Heart right ventricle (tissue), 16 donors: ENCODE measurements at regions not wholly inside any gene's neighbourhood (a gene's known extent, or its start where the extent isn't known, plus 50 kb on each side); places are given as distances from the start of the nearest gene placed in this dataset.

Experiments
- ATAC-seq, 8 donors: fragments of 200-7000 bp; cut with Tn5 transposase; one replicate each; pipeline ENCODE4 v1.9.1; 2020; ENCODE audit warnings: mild to moderate bottlenecking in 8 of 8, moderate library complexity in 8 of 8, moderate number of reproducible peaks in 1 of 8
- DNase-seq, 2 donors: peaks; one replicate each; pipeline ENCODE4 v3.0.0-alpha.2; 2020
- H3K27ac ChIP-seq, 10 donors: fragments of 200-600 bp; sonication (generic) in 2 of 10; one replicate each; pipeline versions ENCODE4 v1.5.0 to v1.8.0; 2020 to 2022; ENCODE audit warnings: mild to moderate bottlenecking in 3 of 10
- H3K27me3 ChIP-seq, 7 donors: fragments of 200-600 bp; one replicate each; pipeline ENCODE4 v1.8.0; 2021 to 2022; ENCODE audit warnings: mild to moderate bottlenecking in 2 of 7
- H3K36me3 ChIP-seq, 9 donors: fragments of 200-600 bp; sonication (generic) in 1 of 9; one replicate each; pipeline versions ENCODE4 v1.5.0 to v1.8.0; 2020 to 2022; ENCODE audit warnings: mild to moderate bottlenecking in 2 of 9
- H3K4me1 ChIP-seq, 9 donors: fragments of 200-600 bp; sonication (generic) in 1 of 9; one replicate each; pipeline versions ENCODE4 v1.5.0 to v1.8.0; 2020 to 2022; ENCODE audit warnings: mild to moderate bottlenecking in 4 of 9
- H3K4me3 ChIP-seq, 10 donors: fragments of 200-600 bp; sonication (generic) in 2 of 10; one replicate each; pipeline versions ENCODE4 v1.5.0 to v1.8.0; 2020 to 2022; ENCODE audit warnings: mild to moderate bottlenecking in 7 of 10, moderate library complexity in 2 of 10
- H3K9me3 ChIP-seq, 11 donors: fragments of 200-600 bp in 10 of 11; sonication (generic) in 2 of 11; one replicate each; pipeline versions ENCODE4 v1.5.0 to v1.8.0; 2013 to 2022; ENCODE audit warnings: mild to moderate bottlenecking in 2 of 11, control low read depth in 1 of 11, moderate library complexity in 1 of 11
- CTCF ChIP-seq, 9 donors: fragments of 200-600 bp; sonication (generic) in 2 of 9; IDR thresholded peaks; one replicate each; pipeline versions ENCODE4 v1.5.0 to v1.8.0; 2021 to 2022; ENCODE audit warnings: antibody characterized with exemption in 9 of 9, mild to moderate bottlenecking in 5 of 9, moderate library complexity in 1 of 9
- WGBS, 2 donors: extraction: QIAGEN DNeasy Blood & Tissue Kit; methylation state at CpG; one replicate each; pipeline ENCODE4 v1.1.7; 2013; ENCODE audit warnings: inconsistent platforms in 1 of 2; 5-methylcytosine and 5-hydroxymethylcytosine counted together
- intact Hi-C, 10 donors: fragments of 100-400 bp; cut with DNase I; formaldehyde crosslinking; loops; one replicate each; pipeline versions ENCODE4 v1.11.1 to v1.14.2; 2022
- donor health status: Arrhythmogenic right ventricular cardiomyopathy.
- donor health status: ischemic (EF 13 %, LVEDD 7.1; RV severe dilation, severe dysfunction).
- donor health status: healthy with polysubstance abuse.
- donor health status: DM: no; HTN: yes; CAD: no.
- donor health status: DM: no; HTN: no; CAD: no.
- donor health status: ischemic (EF 25% LVEDD 6.9; RV normal size, moderate dysfunction).
- donor health status: ischemic (EF 25% LVEDD 5.7; RV mildly dilated, moderate dysfunction).
- donor health status: healthy.
- donor health status: DM: yes; HTN: yes; CAD: no.
- donor health status: Ischemic cardiomyopathy.
- donor health status: ischemic (EF 35%, LVEDD 5.7; RV mildly dilated, moderate dysfunction).
- donor health status: nonischemic (EF 11% LVEDD 7.7; RV severe dilation, severe dysfunction).
- donor health status: DM: yes; HTN: yes; CAD: no.
- donor health status: PGD.
- donor health status: ischemic (EF 29% LVEDD 5.4; RV normal size, mild dysfunction).
- donor health status: nonischemic (EF 23%, LVEDD 6.1; RV moderate dilation, normal function).

- Histone ChIP-seq H3K27ac (no peak overlapping the region), H3K4me1 (peaks cover 0 to 3% (median 0%) of the 10 kb centered on the region in 9 donors), H3K27me3 (no peaks in the 10 kb centered on the region), H3K9me3 (no peaks in the 10 kb centered on the region), H3K36me3 (no peaks in the 10 kb centered on the region), H3K4me3 (no peak overlapping the region)
- TF ChIP-seq CTCF (IDR thresholded peaks at IDR 0.05), result no peak
- ATAC-seq, result no peak
- 63 to 69% methylated on average over 1 of the region's 1 CpG for WGBS, 2 donors
- no peak for DNase-seq
- intact Hi-C loops, result no loop called here
Observed at GRCh38 chr2:183521911-183522310, 397.7 kb downstream of the NUP35 start.

- H3K4me3 ChIP-seq, result no peak overlapping the region
- H3K27me3 ChIP-seq, result no peaks in the 10 kb centered on the region
- H3K4me1 ChIP-seq, result peaks cover 0 to 3% (median 0%) of the 10 kb centered on the region in 9 donors
- DNase-seq, result no peak
- intact Hi-C loops, result no loop called here
- ATAC-seq, result no peak
- no peak for TF ChIP-seq CTCF (IDR thresholded peaks at IDR 0.05)
- H3K27ac ChIP-seq, result no peak overlapping the region
- H3K9me3 ChIP-seq, result no peaks in the 10 kb centered on the region
- WGBS, 2 donors, result 50 to 51% methylated on average over 2 of the region's 2 CpGs
- H3K36me3 ChIP-seq, result no peaks in the 10 kb centered on the region
Observed at GRCh38 chr2:183522489-183523266, 398.4 kb downstream of the NUP35 start.

GRCh38 chr2:183530333-183530901 lies 406.2 kb downstream of the NUP35 start:
- ATAC-seq (no peak), DNase-seq (no peak)
- WGBS, 2 donors, result 46 to 54% methylated on average over 5 of the region's 5 CpGs
- Histone ChIP-seq H3K4me1 (no peaks in the 10 kb centered on the region), H3K27me3 (no peaks in the 10 kb centered on the region), H3K9me3 (no peaks in the 10 kb centered on the region), H3K36me3 (no peaks in the 10 kb centered on the region), H3K4me3 (no peak overlapping the region), H3K27ac (no peak overlapping the region)
- intact Hi-C loops, result no loop called here
- no peak for TF ChIP-seq CTCF (IDR thresholded peaks at IDR 0.05)

DNA sequence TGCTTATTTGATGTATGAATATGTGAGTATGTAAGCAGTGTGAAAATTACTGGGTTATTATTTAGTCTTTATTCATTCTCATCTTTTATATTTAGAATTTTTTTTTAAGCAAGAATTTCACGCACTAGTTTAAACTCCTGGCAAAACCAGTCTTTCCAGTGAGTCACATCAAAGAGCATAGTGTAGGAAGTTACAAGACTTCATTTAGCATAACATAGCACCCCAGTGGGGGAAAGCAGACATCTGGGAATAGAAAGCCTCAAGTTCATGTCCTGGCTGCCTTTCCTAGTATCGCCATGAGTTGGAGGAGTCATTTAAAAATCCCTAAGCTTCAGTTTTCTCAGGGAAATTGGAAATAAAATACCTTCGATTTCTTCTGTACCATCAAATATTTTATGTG lies 408.3 kb downstream of the NUP35 start:
- Histone ChIP-seq H3K36me3 (no peaks in the 10 kb centered on the region), H3K27ac (no peak overlapping the region), H3K4me1 (no peaks in the 10 kb centered on the region), H3K27me3 (no peaks in the 10 kb centered on the region), H3K4me3 (no peak overlapping the region), H3K9me3 (no peaks in the 10 kb centered on the region)
- 51 to 63% methylated on average over 3 of the region's 3 CpGs for WGBS, 2 donors
- DNase-seq (no peak), ATAC-seq (no peak)
- no peak for TF ChIP-seq CTCF (IDR thresholded peaks at IDR 0.05)
- intact Hi-C loops, result no loop called here
